Pancreas (tissue), 10 donors: ENCODE measurements at regions not wholly inside any gene's neighbourhood (a gene's known extent, or its start where the extent isn't known, plus 50 kb on each side); places are given as distances from the start of the nearest gene placed in this dataset.

Experiments used
- ATAC-seq, 4 donors: fragments of 200-7000 bp; cut with Tn5 transposase; one replicate each; pipeline versions ENCODE4 v1.8.0 to v1.9.1; 2020; ENCODE audit warnings: mild to moderate bottlenecking in 4 of 4, moderate library complexity in 4 of 4
- DNase-seq, 6 donors: peaks; one replicate each; pipeline ENCODE4 v3.0.0-alpha.2; 2020
- FAIRE-seq: peaks from 2 replicates; lab custom pipeline; 2012; peaks lifted over from hg19 to GRCh38; lab: Jason Lieb, UNC
- H3K27ac ChIP-seq, 4 donors: fragments of 200-600 bp; sonication (generic); 1 replicate in 3 of 4; 2 replicates in 1 of 4; pipeline versions ENCODE4 v1.5.0 to v1.8.0; 2020
- H3K27me3 ChIP-seq, 4 donors: fragments of 200-600 bp; one replicate each; pipeline ENCODE4 v1.8.0; 2021
- H3K36me3 ChIP-seq, 3 donors: fragments of 200-600 bp; sonication (generic) in 1 of 3; one replicate each; pipeline versions ENCODE4 v1.5.0 to v1.8.0; 2020 to 2021
- H3K4me1 ChIP-seq, 3 donors: fragments of 200-600 bp; one replicate each; pipeline ENCODE4 v1.8.0; 2021
- H3K4me3 ChIP-seq, 4 donors: fragments of 200-600 bp; sonication (generic) in 2 of 4; one replicate each; pipeline versions ENCODE4 v1.5.0 to v1.8.0; 2020 to 2021
- H3K9me3 ChIP-seq, 4 donors: fragments of 200-600 bp; one replicate each; pipeline ENCODE4 v1.8.0; 2021
- WGBS, 2 donors: extraction: QIAGEN DNeasy Blood & Tissue Kit; methylation state at CpG; one replicate each; pipeline ENCODE4 v1.1.7; 2013; 5-methylcytosine and 5-hydroxymethylcytosine counted together
- intact Hi-C, 3 donors: fragments of 100-400 bp; cut with DNase I; formaldehyde crosslinking; loops; one replicate each; pipeline versions ENCODE4 v1.11.1 to v1.14.2; 2022
- TF ChIP-seq, protein P1 (sequence below), 4 donors: fragments of 200-600 bp; sonication (generic) in 3 of 4; IDR thresholded peaks; one replicate each; pipeline versions ENCODE4 v1.5.0 to v1.8.0; 2021; ENCODE audit warnings: antibody characterized with exemption in 4 of 4
- donor health status: healthy with polysubstance abuse.
- donor health status: DM: no; HTN: no; CAD: no; lungs with moderate emphysema.
- donor health status: DM: no; HTN: no; CAD: no.
- donor health status: control.
- donor health status: control.
- donor health status: Bipolar disorder and iron deficiency.
- donor health status: DM: yes; HTN: yes; CAD: no.
- donor health status: DM: no; HTN: no; CAD: no.
- donor health status: DM: no; HTN: no; CAD: no.
- donor health status: DM: yes; HTN: yes; CAD: no.

DNA sequence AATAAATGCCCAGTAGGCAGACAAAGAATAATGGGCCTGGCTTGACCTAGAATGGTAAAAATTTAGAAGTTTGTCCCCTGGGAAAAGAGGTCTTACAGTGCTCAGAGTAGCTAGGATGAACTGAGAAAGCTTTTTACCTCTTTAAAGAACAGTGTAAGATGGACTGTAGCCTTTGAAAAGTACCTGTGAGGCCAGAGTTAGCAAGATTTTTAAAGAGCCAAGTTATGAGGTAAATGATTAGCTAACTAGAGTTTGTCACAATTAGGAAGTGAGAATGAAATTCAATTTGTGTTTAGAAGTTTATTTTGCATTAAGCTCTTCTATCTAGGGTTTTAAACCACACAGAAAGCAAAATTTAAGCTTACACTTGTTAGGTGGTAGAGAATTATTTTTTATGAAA lies 480.9 kb downstream of the ZIC1 start:
- no peaks in the 10 kb centered on the region for H3K36me3 ChIP-seq
- H3K27ac ChIP-seq: no peak overlapping the region
- no peaks in the 10 kb centered on the region for H3K27me3 ChIP-seq
- peak; percentile 57 for FAIRE-seq
- intact Hi-C loops: no loop called here
- TF ChIP-seq, protein P1, sequence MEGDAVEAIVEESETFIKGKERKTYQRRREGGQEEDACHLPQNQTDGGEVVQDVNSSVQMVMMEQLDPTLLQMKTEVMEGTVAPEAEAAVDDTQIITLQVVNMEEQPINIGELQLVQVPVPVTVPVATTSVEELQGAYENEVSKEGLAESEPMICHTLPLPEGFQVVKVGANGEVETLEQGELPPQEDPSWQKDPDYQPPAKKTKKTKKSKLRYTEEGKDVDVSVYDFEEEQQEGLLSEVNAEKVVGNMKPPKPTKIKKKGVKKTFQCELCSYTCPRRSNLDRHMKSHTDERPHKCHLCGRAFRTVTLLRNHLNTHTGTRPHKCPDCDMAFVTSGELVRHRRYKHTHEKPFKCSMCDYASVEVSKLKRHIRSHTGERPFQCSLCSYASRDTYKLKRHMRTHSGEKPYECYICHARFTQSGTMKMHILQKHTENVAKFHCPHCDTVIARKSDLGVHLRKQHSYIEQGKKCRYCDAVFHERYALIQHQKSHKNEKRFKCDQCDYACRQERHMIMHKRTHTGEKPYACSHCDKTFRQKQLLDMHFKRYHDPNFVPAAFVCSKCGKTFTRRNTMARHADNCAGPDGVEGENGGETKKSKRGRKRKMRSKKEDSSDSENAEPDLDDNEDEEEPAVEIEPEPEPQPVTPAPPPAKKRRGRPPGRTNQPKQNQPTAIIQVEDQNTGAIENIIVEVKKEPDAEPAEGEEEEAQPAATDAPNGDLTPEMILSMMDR (IDR thresholded peaks at IDR 0.05): no peak
- ATAC-seq: peak in 2 of 4 donors; percentile 34 to 50
- H3K4me1 ChIP-seq: peaks cover 0 to 5% (median 0%) of the 10 kb centered on the region in 3 donors
- no peaks in the 10 kb centered on the region for H3K9me3 ChIP-seq
- no peak for DNase-seq
- no peak overlapping the region for H3K4me3 ChIP-seq

DNA sequence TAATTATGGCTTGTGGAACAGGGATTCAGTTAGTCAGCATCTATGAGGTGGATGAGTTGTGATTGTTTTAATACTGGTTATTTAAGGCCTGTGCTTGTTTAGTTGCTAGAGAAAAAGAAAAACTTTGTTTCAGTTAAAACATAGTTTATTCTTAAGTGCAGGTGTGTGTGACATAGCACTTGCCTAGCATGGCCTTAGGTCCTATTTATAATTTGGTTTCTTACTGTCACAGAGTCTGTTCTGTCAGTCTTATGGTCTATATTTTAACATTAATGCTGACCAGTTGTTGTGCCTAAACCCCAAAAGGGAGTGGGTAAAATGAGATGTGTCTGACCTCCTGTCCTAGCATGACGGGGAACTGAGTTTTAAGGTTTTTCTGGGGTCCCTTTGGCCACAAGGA lies 486.3 kb downstream of the ZIC1 start:
- 47 to 89% methylated on average over 1 of the region's 1 CpG for WGBS, 2 donors
- Histone ChIP-seq H3K4me1 (peaks cover 0 to 2% (median 0%) of the 10 kb centered on the region in 3 donors), H3K4me3 (no peak overlapping the region), H3K27ac (no peak overlapping the region), H3K36me3 (no peaks in the 10 kb centered on the region), H3K27me3 (no peaks in the 10 kb centered on the region), H3K9me3 (no peaks in the 10 kb centered on the region)
- ATAC-seq (no peak), FAIRE-seq (no peak), DNase-seq (no peak)
- intact Hi-C loops: no loop called here
- TF ChIP-seq, protein P1 (IDR thresholded peaks at IDR 0.05): no peak

DNA sequence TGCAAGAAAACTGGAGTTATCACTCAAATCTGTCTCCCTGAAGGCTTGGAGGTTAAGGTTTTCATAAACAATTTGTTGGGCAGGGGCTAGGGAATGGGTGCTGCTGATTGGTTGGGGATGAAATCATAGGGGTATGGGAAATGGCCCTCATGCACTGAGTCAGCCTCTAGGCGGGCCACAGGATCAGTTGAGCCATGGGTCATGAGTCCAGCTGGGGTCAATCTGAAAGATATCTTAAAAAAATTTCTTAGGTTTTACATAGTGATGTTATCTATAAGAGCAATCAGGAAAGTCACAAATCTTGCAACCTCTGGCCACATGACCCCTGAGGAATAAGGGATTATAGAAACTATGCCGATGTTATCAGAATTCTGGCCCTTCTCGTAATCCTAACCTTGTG lies 491.7 kb downstream of the ZIC1 start:
- intact Hi-C loops: no loop called here
- no peaks in the 10 kb centered on the region for H3K4me1 ChIP-seq
- no peak overlapping the region for H3K4me3 ChIP-seq
- no peaks in the 10 kb centered on the region for H3K36me3 ChIP-seq
- no peak for DNase-seq
- TF ChIP-seq, protein P1 (IDR thresholded peaks at IDR 0.05): no peak
- ATAC-seq: no peak
- FAIRE-seq: no peak
- 43 to 47% methylated on average over 3 of the region's 3 CpGs for WGBS, 2 donors
- no peak overlapping the region for H3K27ac ChIP-seq
- no peaks in the 10 kb centered on the region for H3K9me3 ChIP-seq
- H3K27me3 ChIP-seq: no peaks in the 10 kb centered on the region

DNA sequence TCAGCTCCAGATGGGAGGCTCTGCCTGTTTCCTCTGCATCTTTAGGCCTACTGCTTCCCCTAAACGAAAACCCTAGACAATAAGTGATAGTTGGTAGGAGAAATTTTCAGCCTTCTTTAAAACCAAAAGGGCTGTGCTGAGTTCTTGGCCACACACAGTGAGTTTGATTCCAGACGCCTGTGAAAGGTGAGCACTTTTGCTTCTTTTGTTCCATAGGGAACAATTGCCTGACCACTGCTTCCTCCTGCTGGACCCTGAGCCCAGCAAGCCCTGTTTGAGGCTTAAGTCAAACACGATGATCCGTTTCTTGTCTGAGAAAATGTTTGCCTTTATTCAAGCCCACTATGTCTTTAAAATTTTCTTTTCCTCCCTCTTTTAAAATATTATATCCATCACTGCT lies 493.9 kb downstream of the ZIC1 start:
- H3K4me3 ChIP-seq: no peak overlapping the region
- ATAC-seq: no peak
- no peaks in the 10 kb centered on the region for H3K27me3 ChIP-seq
- intact Hi-C loops: no loop called here
- FAIRE-seq: no peak
- H3K27ac ChIP-seq: no peak overlapping the region
- no peaks in the 10 kb centered on the region for H3K4me1 ChIP-seq
- TF ChIP-seq, protein P1 (IDR thresholded peaks at IDR 0.05): no peak
- 29 to 34% methylated on average over 4 of the region's 4 CpGs for WGBS, 2 donors
- no peaks in the 10 kb centered on the region for H3K9me3 ChIP-seq
- DNase-seq: no peak
- no peaks in the 10 kb centered on the region for H3K36me3 ChIP-seq

DNA sequence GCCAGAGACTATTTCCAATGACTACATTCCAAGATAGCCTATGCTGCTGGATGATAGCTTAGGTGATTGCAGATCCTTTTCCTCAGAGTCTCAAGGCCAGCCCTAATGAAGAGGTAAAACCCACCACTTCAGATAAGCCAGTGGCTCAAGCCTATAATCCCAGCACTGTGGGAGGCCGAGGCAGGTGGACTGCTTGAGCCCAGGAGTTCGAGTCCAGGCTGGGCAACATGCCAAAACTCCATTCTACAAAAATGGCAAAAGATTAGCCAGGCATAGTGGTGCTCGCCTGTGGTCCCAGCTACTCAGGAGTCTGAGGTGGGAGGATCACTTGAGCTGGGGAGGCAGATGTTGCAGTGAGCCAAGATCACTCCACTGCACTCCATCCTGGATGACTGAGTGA lies 495.3 kb downstream of the ZIC1 start:
- DNase-seq (no peak), ATAC-seq (no peak), FAIRE-seq (no peak)
- Histone ChIP-seq H3K9me3 (no peaks in the 10 kb centered on the region), H3K36me3 (no peaks in the 10 kb centered on the region), H3K27me3 (no peaks in the 10 kb centered on the region), H3K4me1 (no peaks in the 10 kb centered on the region), H3K4me3 (no peak overlapping the region), H3K27ac (no peak overlapping the region)
- intact Hi-C loops: no loop called here
- TF ChIP-seq, protein P1 (IDR thresholded peaks at IDR 0.05): no peak
- 64 to 82% methylated on average over 3 of the region's 3 CpGs for WGBS, 2 donors
